Neural crest cell (in vitro differentiated cells): ENCODE measurements at regions not wholly inside any gene's neighbourhood (a gene's known extent, or its start where the extent isn't known, plus 50 kb on each side); places are given as distances from the start of the nearest gene placed in this dataset.
A peak's percentile ranks its signal among the peaks of the same experiment; 100 is the strongest.

ENCODE experiments used
- DNase-seq: peaks from one replicate; pipeline ENCODE4 v3.0.0; 2021; ENCODE audit warnings: low read depth, mixed read lengths, low spot score
- H3K27ac Mint-ChIP-seq: one replicate; pipeline ENCODE4 v1.8.0; 2021; ENCODE audit warnings: mild to moderate bottlenecking, mixed read lengths; ENCODE audit not compliant: unreplicated experiment
- H3K27me3 Mint-ChIP-seq: 2 replicates; pipeline ENCODE4 v1.8.0; 2021; ENCODE audit warnings: low read depth, mild to moderate bottlenecking, mixed read lengths
- H3K36me3 Mint-ChIP-seq: 2 replicates; pipeline ENCODE4 v1.8.0; 2021; ENCODE audit warnings: low read depth, mild to moderate bottlenecking, mixed read lengths
- H3K4me1 Mint-ChIP-seq: 2 replicates; pipeline ENCODE4 v1.8.0; 2021; ENCODE audit warnings: mixed read lengths
- H3K4me3 Mint-ChIP-seq: one replicate; pipeline ENCODE4 v1.8.0; 2021; ENCODE audit warnings: mild to moderate bottlenecking, mixed read lengths
- H3K9me3 Mint-ChIP-seq: 2 replicates; pipeline ENCODE4 v1.8.0; 2021; ENCODE audit warnings: mixed read lengths
- CTCF ChIP-seq: fragments of 200-600 bp; sonication (generic); conservative IDR thresholded peaks from 2 replicates; pipeline ENCODE4 v1.5.0; 2021; ENCODE audit warnings: antibody characterized with exemption, mild to moderate bottlenecking

GRCh38 chr11:70751142-70751734 is 352.9 kb downstream of the CTTN start:
- Mint-ChIP-seq H3K9me3 (peaks cover 21% of the 10 kb centered on the region), H3K27ac (no peak overlapping the region), H3K4me3 (no peak overlapping the region)

GRCh38 chr11:70755410-70756158 is 357.3 kb downstream of the CTTN start:
- TF ChIP-seq CTCF, result peak; percentile 98
- DNase-seq, result peak; percentile 83
- no peaks in the 10 kb centered on the region for H3K27me3 Mint-ChIP-seq
- H3K36me3 Mint-ChIP-seq, result peaks cover 6% of the 10 kb centered on the region
- H3K27ac Mint-ChIP-seq, result peak overlapping the region; percentile 27
- peaks cover 6% of the 10 kb centered on the region for H3K4me1 Mint-ChIP-seq
- H3K9me3 Mint-ChIP-seq, result peaks cover 9% of the 10 kb centered on the region
- no peak overlapping the region for H3K4me3 Mint-ChIP-seq

More at GRCh38 chr11:70751142-70751734, 352.9 kb downstream of the CTTN start:
- H3K36me3 Mint-ChIP-seq, result peaks cover 21% of the 10 kb centered on the region
- H3K4me1 Mint-ChIP-seq, result peaks cover 20% of the 10 kb centered on the region
- H3K27me3 Mint-ChIP-seq, result no peaks in the 10 kb centered on the region
- DNase-seq, result no peak
- TF ChIP-seq CTCF, result no peak

GRCh38 chr11:70756341-70756740 is 358.0 kb downstream of the CTTN start:
- DNase-seq, result no peak
- Mint-ChIP-seq H3K36me3 (peaks cover 2% of the 10 kb centered on the region), H3K27me3 (no peaks in the 10 kb centered on the region), H3K4me1 (peaks cover 6% of the 10 kb centered on the region), H3K4me3 (no peak overlapping the region), H3K27ac (no peak overlapping the region), H3K9me3 (peaks cover 3% of the 10 kb centered on the region)
- TF ChIP-seq CTCF, result no peak

- Mint-ChIP-seq H3K9me3 (peaks cover 3% of the 10 kb centered on the region), H3K36me3 (peaks cover 2% of the 10 kb centered on the region), H3K4me3 (no peak overlapping the region), H3K27me3 (no peaks in the 10 kb centered on the region), H3K27ac (no peak overlapping the region), H3K4me1 (peaks cover 6% of the 10 kb centered on the region)
- DNase-seq, result no peak
- no peak for TF ChIP-seq CTCF
These were observed 358.4 kb downstream of the CTTN start for GRCh38 chr11:70756756-70757155.

GRCh38 chr11:70757241-70757640 is 358.9 kb downstream of the CTTN start:
- H3K27ac Mint-ChIP-seq, result no peak overlapping the region

More at GRCh38 chr11:70757241-70757640, 358.9 kb downstream of the CTTN start:
- peaks cover 6% of the 10 kb centered on the region for H3K4me1 Mint-ChIP-seq
- TF ChIP-seq CTCF, result no peak
- no peaks in the 10 kb centered on the region for H3K36me3 Mint-ChIP-seq
- no peak for DNase-seq
- H3K4me3 Mint-ChIP-seq, result no peak overlapping the region
- no peaks in the 10 kb centered on the region for H3K9me3 Mint-ChIP-seq
- H3K27me3 Mint-ChIP-seq, result no peaks in the 10 kb centered on the region
